Panc1 (cell line): ENCODE measurements at regions not wholly inside any gene's neighbourhood (a gene's known extent, or its start where the extent isn't known, plus 50 kb on each side); places are given as distances from the start of the nearest gene placed in this dataset.

Experiments used
- CTCF ChIP-seq: fragments of 450-650 bp; IDR thresholded peaks from 2 replicates; pipeline ENCODE4 v1.5.1; 2017; ENCODE audit warnings: mild to moderate bottlenecking
- POLR2AphosphoS5 ChIP-seq: IDR thresholded peaks from 2 replicates; pipeline ENCODE4 v1.6.1; 2012; ENCODE audit warnings: mild to moderate bottlenecking, low read depth, low read length, moderate library complexity
- REST ChIP-seq, 2 experiments: IDR thresholded peaks; 2 replicates each; pipeline ENCODE4 v1.6.1; 2011 to 2012; ENCODE audit warnings: low read depth in 2 of 2, control low read depth in 1 of 2, low read length in 1 of 2, mild to moderate bottlenecking in 1 of 2, moderate library complexity in 1 of 2; ENCODE audit not compliant: insufficient read depth in 1 of 2

- TF ChIP-seq CTCF = no peak
- no peak for TF ChIP-seq REST (IDR thresholded peaks at IDR 0.05; ENCODE audit: insufficient read depth in 1 of 2, low read depth in 2 of 2, low read length in 1 of 2)
- TF ChIP-seq POLR2AphosphoS5 = no peak
Observed at GRCh38 chr12:115101520-115101919, 417.5 kb upstream of the TBX3 start.
